HCEC 1CT (cell line): ENCODE measurements at regions not wholly inside any gene's neighbourhood (a gene's known extent, or its start where the extent isn't known, plus 50 kb on each side); places are given as distances from the start of the nearest gene placed in this dataset.
A peak's percentile ranks its signal among the peaks of the same experiment; 100 is the strongest.

Source experiments
- DNase-seq: peaks from one replicate; pipeline ENCODE4 v3.0.0-alpha.2; 2017

GRCh38 chr1:60573726-60574409 is 500.3 kb upstream of the C1orf87 start:
- DNase-seq: peak; percentile 4

GRCh38 chr1:60573121-60573520 is 499.6 kb upstream of the C1orf87 start:
- no peak for DNase-seq

DNA sequence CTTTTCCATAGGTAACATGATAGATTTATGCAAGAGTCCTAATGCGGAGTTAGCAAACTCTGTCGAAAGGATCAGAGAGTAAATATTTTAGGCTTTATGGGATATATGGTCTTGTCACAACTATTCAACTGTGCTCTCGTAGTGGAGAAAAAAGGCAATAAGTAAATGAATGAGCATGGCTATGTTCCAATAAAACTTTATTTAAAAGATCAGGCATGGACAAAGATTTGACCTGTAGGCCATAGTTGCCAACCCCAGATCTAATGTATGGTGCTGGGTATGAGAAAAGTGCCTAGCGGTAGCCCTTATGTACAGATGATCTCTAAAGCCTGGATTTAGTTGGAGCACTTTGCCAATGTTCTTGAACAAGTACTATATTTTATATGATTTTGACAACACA is 498.8 kb upstream of the C1orf87 start:
- DNase-seq: no peak

DNA sequence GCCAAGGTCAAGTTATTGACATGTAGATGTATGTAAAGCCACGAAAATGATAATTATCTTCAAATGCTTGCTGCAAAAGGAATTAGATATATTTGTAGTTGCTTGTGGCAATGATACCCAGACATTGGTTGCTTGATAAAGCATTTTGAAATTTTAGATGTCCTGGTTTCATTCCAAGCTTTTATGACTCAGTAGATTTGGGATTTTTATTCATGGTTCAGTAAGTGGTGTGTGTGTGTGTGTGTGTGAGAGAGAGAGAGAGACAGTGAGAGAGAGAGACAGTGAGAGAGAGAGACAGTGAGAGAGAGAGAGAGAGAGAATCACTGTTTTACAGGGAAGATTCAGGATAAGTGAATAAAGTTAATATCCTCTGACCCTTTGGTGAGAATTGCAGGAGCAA is 498.2 kb upstream of the C1orf87 start:
- DNase-seq: peak; percentile 3

- DNase-seq: no peak
Measured at GRCh38 chr1:60569189-60569588, 495.6 kb upstream of the C1orf87 start.

- DNase-seq: no peak
Measured at GRCh38 chr1:60567256-60567655, 493.7 kb upstream of the C1orf87 start.

DNA sequence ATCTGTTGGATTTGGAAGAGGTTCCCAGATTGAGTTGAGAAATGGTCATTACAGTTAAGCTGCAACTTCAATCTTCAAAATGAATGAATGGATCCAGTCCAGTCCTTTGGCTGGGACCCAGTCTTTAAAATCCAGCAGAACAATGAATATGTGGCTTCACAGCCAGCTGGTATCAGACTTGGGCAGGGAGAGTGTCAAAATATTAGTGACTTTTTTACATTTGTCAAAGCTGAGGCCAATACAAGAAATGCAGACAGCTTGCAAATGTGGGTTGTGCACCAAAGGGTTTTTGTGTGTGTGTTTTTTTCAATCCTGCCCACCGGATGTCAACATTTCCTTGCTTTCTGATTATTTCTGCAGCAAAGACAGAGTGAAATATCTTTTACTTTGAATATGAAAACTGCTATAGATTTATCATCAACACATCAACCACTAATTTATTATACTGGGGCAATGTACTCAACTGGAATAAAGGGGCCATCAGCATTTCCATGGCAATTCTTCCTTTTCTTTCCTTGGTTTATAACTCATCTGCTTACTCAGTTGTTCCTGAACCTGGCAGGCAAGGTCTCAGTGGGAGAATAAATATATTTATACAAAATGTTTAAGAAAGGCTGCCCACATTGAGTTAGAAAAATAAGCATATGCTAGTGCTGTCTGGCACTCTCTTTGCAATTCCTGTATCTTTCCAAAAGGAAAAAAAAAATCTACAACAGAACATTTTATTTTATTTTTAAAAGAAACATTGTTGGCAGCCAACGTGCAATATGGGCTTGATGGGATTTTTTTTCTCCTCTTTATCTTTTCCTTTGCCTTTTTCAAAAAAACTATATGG is 491.6 kb upstream of the C1orf87 start:
- DNase-seq: no peak

DNA sequence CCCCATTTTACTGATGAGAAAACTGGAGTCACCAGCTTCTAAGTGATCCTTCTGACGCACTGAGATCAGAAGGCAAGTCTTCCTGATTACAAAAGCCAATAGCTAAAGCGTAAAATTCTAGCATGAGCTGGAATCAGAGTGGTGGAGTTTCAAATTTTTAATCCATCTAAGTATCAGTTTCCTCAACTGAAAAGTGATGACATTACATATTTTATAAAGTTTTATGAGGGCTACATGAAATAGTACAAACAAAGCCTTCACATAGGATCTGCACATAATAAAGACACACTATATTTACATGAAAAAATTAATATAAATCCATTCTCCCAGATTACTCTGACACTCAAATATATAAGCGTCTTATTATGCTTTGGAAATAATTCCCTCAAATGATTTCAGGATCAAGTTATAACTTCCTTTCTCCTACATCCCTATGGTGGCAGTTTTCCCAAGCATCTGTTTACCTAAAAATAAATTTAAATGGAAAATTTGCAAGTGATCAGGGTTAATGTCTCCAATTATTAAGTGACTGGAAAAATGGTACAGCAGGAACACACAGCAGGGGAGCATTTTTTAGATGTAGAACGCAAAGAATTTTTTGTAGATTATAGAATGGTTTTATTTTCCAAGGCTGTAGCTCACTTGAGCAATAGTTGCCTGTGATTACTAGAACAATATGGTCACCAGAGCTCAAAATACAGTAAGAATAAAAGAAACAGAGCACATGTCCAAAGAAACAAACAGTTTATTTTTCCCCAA is 490.4 kb upstream of the C1orf87 start:
- DNase-seq: no peak

DNA sequence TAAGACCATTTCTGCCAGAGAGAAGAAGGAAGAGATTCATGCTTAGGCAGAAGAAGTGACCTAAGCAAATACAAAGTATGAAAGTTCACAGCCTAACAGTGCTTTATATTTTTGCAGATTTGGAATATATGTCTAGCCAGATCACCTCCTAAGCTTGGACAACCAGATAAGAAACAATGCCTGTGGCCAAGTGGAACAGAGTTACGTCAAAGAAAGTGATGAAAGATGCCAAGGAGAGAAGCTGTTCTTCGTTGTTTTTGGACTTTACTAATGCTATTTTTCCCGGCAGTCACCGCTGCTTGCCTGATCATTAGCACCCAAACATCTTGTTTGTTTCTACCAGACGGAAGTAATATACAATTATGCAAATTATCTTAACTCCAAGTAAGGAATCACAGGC is 489.2 kb upstream of the C1orf87 start:
- DNase-seq: no peak

- DNase-seq: no peak
Measured at GRCh38 chr1:60560701-60561100, 487.1 kb upstream of the C1orf87 start.

- no peak for DNase-seq
Measured at GRCh38 chr1:60558236-60558635, 484.7 kb upstream of the C1orf87 start.

DNA sequence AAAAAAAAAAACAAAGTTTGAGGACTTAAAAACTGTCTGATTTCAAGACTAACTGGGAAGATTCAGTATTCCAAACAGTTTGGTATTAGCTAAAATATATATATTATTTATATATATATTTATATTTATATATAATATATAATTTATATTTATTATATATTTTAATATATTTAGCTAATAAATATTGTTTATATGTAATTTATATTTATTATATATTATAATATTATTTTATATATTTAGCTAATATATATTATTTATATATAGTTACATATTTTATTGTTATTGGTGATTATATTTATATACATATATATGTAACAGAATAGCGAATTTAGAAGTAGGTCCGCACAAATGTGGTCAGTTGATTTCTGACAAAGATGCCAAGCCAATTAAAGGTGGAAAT is 480.2 kb upstream of the C1orf87 start:
- DNase-seq: no peak

GRCh38 chr1:60547821-60548220 is 474.3 kb upstream of the C1orf87 start:
- no peak for DNase-seq

GRCh38 chr1:60541831-60542532 is 468.4 kb upstream of the C1orf87 start:
- no peak for DNase-seq

DNA sequence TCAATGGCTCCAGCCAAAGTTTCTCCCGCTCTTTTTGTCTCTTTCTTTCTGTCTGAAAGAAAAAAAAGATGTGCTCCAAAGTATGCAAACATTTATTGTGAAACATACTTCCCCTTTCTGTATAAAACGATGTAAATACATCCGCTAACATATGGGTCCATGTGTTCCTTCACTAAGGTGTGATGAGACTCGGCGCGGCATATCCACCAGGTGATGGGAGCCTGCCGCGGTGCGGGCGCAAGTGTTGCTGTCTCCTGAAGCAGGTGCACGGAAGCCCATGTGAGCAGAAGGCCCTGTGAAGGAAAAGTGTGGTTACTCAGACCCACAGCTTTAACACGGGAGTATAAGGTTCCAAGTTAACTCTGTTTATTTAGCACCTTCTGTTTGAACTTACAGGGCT is 466.6 kb upstream of the C1orf87 start:
- DNase-seq: no peak

DNA sequence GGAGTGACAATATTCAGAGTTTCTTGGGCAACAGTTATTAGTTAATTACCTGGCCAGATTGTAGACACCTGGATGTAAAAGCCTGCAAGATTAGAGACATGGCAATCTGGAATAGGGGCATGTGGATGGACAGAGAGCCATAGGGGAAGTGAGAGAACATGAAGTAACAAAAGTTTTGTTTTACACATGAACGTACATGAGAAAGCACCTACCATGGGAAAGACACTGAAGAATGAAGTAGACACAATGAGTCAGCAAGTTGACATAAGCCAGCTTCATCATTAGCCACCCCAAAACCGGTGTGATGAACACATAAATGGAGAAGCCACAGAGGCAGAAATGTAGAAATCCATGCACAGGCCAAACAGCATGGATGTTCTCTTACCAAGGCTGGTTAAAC is 462.1 kb upstream of the C1orf87 start:
- DNase-seq: no peak

- DNase-seq: no peak
Measured at GRCh38 chr1:60527567-60527966, 454.0 kb upstream of the C1orf87 start.

DNA sequence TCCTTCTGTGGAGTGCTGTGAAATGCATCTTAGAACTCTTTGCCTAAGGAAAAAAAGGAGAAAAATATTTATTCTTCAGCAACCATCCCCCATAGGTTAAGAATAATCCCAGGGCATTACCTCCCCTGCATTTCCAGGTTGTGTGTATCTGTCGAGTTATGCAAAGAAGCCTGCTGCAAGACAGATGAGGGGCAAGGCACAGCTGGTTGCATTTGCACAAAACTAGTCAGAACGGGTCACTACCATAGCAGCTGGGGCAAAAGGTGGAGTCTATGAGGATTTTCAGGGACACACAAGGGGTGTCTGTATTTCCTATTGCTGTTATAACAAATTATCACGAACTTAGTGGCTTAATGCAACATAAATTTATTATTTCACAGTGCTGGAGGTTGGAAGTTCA is 443.4 kb upstream of the C1orf87 start:
- no peak for DNase-seq

- no peak for DNase-seq
Measured at GRCh38 chr1:60510162-60510561, 436.6 kb upstream of the C1orf87 start.

- DNase-seq: no peak
Measured at GRCh38 chr1:60504206-60504840, 430.8 kb upstream of the C1orf87 start.

DNA sequence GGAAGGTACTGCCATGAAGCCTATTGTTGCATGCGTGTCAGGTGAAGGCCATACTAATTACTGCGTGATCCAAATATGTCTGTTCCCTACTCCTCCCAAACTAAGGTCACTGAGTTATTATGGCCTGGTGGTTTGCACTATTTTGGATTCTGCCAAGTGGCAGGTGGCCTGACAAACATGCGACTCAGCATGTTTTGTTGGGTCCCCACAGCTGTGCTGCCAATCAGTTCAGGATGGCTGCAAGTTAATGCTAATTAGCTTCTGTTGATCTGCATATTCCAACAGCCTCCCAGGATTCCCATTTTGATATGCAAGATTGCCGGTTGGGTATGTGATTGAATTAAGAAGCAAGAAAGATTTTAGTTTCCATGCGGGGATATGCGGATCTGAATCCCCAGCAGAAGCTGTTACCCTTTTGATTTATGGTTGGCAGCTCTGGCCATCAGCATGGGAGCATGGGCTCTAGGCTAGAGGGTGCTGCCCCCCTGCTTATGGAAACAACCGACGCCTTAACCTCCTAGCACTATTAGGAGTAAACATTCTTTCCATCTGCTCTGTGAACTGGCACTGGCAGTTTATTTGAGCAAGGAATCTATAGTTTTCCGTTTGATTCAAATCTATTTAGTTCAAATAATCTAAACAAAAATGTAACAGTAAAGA is 429.8 kb upstream of the C1orf87 start:
- no peak for DNase-seq

DNA sequence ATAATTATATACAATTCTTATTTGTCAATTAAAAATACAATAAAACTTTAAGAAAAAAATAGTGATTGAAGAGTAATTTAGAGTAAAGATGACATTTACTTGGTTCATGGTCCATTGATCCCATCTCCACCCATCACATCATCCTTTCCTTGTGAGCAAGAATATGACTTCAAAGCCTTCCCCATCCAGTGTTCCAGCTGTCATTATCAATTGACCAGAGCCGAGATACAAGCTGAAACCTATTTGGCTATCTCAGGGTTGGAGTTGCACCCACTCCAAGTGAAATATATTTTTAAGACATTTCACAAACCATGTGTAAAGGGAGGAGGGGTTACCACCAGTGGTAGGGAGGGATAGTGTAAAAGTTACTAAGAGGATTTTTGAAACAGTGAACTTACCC is 428.9 kb upstream of the C1orf87 start:
- no peak for DNase-seq
